ENCODE measurements at regions not wholly inside any gene's neighbourhood (a gene's known extent, or its start where the extent isn't known, plus 50 kb on each side); places are given as distances from the start of the nearest gene placed in this dataset.

- no peak for DNase-seq (ENCODE audit: low read depth)
- H3K4me3 ChIP-seq (ENCODE audit: low read depth, low read length) = no peak overlapping the region
- TF ChIP-seq MYC (IDR thresholded peaks at IDR 0.05; ENCODE audit: low read depth, low read length) (no peak), POLR2A (IDR thresholded peaks at IDR 0.05; ENCODE audit: extremely low read depth, insufficient read length) (no peak), CTCF (IDR thresholded peaks at IDR 0.05; ENCODE audit: low read depth, low read length) (no peak), MAX (IDR thresholded peaks at IDR 0.05; ENCODE audit: low read depth, low read length) (no peak)
Observed at GRCh38 chr2:57543211-57543610, 503.4 kb upstream of the VRK2 start.

DNA sequence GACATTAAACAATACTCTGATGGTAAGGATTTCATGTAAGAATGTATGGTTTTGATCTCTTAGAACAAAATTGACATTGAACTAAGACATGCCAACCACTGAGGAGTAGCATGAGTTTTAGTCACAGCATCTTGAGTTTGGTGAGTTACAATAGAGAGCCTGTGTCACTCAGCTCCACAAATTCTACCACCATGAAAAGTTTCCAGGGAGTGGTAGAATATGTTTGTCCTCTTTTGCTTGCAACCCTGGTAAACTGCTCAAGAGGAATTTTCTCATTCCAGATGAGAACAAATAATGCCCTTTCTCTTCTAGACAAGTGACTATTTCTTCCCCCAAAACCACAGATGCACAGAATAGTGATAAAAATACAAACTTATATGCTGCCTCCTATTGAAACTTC is 502.0 kb upstream of the VRK2 start:
- no peak overlapping the region for H3K4me3 ChIP-seq (ENCODE audit: low read depth, low read length)
- TF ChIP-seq POLR2A (IDR thresholded peaks at IDR 0.05; ENCODE audit: extremely low read depth, insufficient read length) = no peak
- no peak for TF ChIP-seq MAX (IDR thresholded peaks at IDR 0.05; ENCODE audit: low read depth, low read length)
- no peak for TF ChIP-seq MYC (IDR thresholded peaks at IDR 0.05; ENCODE audit: low read depth, low read length)
- TF ChIP-seq CTCF (IDR thresholded peaks at IDR 0.05; ENCODE audit: low read depth, low read length) = no peak
- DNase-seq (ENCODE audit: low read depth) = no peak

- no peak overlapping the region for H3K4me3 ChIP-seq (ENCODE audit: low read depth, low read length)
- no peak for TF ChIP-seq CTCF (IDR thresholded peaks at IDR 0.05; ENCODE audit: low read depth, low read length)
- no peak for TF ChIP-seq POLR2A (IDR thresholded peaks at IDR 0.05; ENCODE audit: extremely low read depth, insufficient read length)
- no peak for TF ChIP-seq MAX (IDR thresholded peaks at IDR 0.05; ENCODE audit: low read depth, low read length)
- no peak for DNase-seq (ENCODE audit: low read depth)
Observed at GRCh38 chr2:57546478-57546877, 500.1 kb upstream of the VRK2 start.

DNA sequence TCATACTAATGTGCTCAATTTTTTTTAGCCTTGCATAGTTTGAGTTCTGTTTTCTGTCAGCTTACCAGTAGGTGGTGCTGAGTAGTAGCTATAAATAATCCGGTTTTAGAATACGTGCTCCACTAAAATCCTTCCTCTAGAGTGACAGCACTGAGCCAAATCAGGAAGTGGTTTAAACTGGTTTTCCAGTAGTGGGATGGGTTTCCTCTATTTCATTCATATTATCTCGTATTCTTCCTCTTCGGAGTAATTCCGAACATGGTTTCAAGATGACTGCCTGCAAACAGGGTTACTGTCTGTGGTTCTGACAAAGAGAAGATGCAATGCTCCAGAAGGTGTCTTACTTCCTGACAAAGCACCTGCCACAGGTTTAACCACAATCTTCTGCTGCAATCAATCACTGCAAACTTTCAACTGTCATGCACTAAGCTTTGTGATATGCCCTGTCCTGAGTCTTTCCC is 496.9 kb upstream of the VRK2 start:
- no peak overlapping the region for H3K4me3 ChIP-seq (ENCODE audit: low read depth, low read length)
- peak; percentile 61 for DNase-seq (ENCODE audit: low read depth)
- TF ChIP-seq POLR2A (IDR thresholded peaks at IDR 0.05; ENCODE audit: extremely low read depth, insufficient read length) (no peak), MYC (IDR thresholded peaks at IDR 0.05; ENCODE audit: low read depth, low read length) (no peak), CTCF (IDR thresholded peaks at IDR 0.05; ENCODE audit: low read depth, low read length) (peak; percentile 62)

DNA sequence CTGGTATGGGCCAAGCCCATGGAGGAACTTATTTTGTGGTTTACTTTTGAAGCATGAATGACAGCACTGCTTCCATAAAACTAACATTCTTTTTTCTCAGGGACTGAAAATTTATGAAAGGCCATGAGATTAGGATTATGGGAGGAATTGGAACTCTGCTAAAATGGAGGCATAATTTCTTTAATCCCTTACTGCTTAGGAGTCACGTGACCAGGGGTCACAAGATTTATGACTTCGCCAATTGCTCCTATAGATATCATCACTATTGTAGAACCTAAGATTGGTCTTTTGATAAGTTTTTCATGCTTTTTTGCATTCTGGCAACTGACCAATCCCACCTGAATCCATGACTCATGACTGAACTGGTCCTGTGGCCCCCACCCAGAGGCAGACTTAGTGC is 495.7 kb upstream of the VRK2 start:
- no peak overlapping the region for H3K4me3 ChIP-seq (ENCODE audit: low read depth, low read length)
- TF ChIP-seq POLR2A (IDR thresholded peaks at IDR 0.05; ENCODE audit: extremely low read depth, insufficient read length) (no peak), MYC (IDR thresholded peaks at IDR 0.05; ENCODE audit: low read depth, low read length) (no peak), MAX (IDR thresholded peaks at IDR 0.05; ENCODE audit: low read depth, low read length) (no peak), CTCF (IDR thresholded peaks at IDR 0.05; ENCODE audit: low read depth, low read length) (no peak)
- DNase-seq (ENCODE audit: low read depth) = no peak

DNA sequence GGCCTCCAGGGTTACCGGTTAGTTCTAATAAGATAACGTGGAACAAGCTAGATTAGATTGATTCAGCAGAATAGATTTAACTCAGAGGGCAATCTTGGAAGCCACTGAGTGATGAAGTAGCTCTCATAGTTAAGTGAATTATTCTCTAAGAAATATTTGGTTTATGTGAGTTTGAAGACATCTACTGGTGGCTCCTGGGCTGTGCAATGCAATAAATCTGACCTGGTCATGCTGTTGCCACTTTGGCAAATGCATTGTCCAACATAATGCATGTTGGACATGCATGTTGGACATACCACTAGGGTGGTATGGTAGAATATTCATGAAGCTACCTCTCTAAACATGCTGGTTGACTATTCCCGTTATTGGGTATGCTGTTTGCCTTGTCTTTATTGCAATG is 493.7 kb upstream of the VRK2 start:
- peak; percentile 4 for DNase-seq (ENCODE audit: low read depth)
- no peak overlapping the region for H3K4me3 ChIP-seq (ENCODE audit: low read depth, low read length)
- no peak for TF ChIP-seq MYC (IDR thresholded peaks at IDR 0.05; ENCODE audit: low read depth, low read length)
- TF ChIP-seq CTCF (IDR thresholded peaks at IDR 0.05; ENCODE audit: low read depth, low read length) = no peak
- no peak for TF ChIP-seq MAX (IDR thresholded peaks at IDR 0.05; ENCODE audit: low read depth, low read length)

Data from NB4 (cell line).